ENCODE measurements at regions not wholly inside any gene's neighbourhood (a gene's known extent, or its start where the extent isn't known, plus 50 kb on each side); places are given as distances from the start of the nearest gene placed in this dataset.

DNA sequence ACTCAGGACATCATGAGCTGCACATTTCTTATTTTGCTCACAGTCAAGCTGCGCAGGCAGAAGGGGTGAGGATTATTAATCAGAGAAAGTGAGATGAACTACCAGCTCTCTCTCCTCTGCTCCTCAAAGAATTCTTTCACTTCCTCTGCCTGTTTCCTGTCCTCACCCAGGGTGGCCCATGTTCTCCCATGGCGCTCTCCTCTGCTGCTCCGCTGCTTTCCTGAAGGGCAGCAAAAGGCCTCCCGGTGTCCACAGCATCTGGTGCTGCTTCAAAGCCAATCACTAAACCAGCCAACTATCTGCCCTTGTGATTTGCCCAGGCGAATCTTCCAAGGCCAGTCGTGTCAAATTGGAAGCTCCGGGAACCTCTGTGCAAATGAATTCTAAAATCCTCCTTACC, 324.2 kb downstream of the TPBG start:
- ChIA-PET POLR2A (no interaction called here), CTCF (no interaction called here), RAD21 (ENCODE audit: low non-redundant PET in 1 of 2, low total read pairs in 2 of 2, uncharacterized antibody in 2 of 2, unreplicated experiment in 2 of 2) (no interaction called here)
- Histone ChIP-seq H3K9me3 (ENCODE audit: control insufficient read depth in 1 of 2, insufficient read depth in 1 of 2, low read depth in 1 of 2, low read length in 2 of 2) (no peaks in the 10 kb centered on the region), H3K4me2 (ENCODE audit: low read length) (no peak overlapping the region), H3K27me3 (ENCODE audit: insufficient read depth, low read length) (no peaks in the 10 kb centered on the region), H3K27ac (ENCODE audit: low read depth, low read length) (no peak overlapping the region), H3K4me3 (replicated peaks in 1 of 2; ENCODE audit: low read depth in 1 of 2, low read length in 2 of 2) (no peak overlapping the region), H3K36me3 (ENCODE audit: control insufficient read depth in 1 of 2, insufficient read depth in 2 of 2, low read length in 2 of 2) (no peaks in the 10 kb centered on the region), H4K20me1 (ENCODE audit: insufficient read depth) (no peaks in the 10 kb centered on the region), H3K4me1 (ENCODE audit: control insufficient read depth in 1 of 2, insufficient read depth in 2 of 2, low read length in 2 of 2) (no peaks in the 10 kb centered on the region), H3K9ac (ENCODE audit: low read length) (no peak overlapping the region), H2AFZ (ENCODE audit: low read depth, low read length, poor library complexity, severe bottlenecking) (no peak overlapping the region), H3K9me2 (ENCODE audit: insufficient read depth) (no peaks in the 10 kb centered on the region), H3K79me2 (ENCODE audit: insufficient read depth, low read length) (no peaks in the 10 kb centered on the region)
- DNase-seq (ENCODE audit: low read depth, low spot score): no peak
- no TSS peak for BruUV-seq (replicated peaks)
- no peak for ATAC-seq
- intact Hi-C loops (cut with micrococcal nuclease): no loop called here
- TF ChIP-seq ELF1 (IDR thresholded peaks at IDR 0.05; ENCODE audit: borderline replicate concordance, low read depth) (no peak), JUND (IDR thresholded peaks at IDR 0.05) (no peak), SRF (IDR thresholded peaks at IDR 0.05; ENCODE audit: low read depth) (no peak), EGR1 (IDR thresholded peaks at IDR 0.05; ENCODE audit: low read depth) (no peak), POLR2A (IDR thresholded peaks at IDR 0.05; ENCODE audit: borderline replicate concordance, extremely low read depth, insufficient read depth, insufficient read length) (no peak), CBX3 (IDR thresholded peaks at IDR 0.05; ENCODE audit: low read depth) (no peak), ZNF274 (IDR thresholded peaks at IDR 0.05; ENCODE audit: low read depth, low read length) (no peak), EZH2 (IDR thresholded peaks at IDR 0.05) (no peak), CEBPB (IDR thresholded peaks at IDR 0.05; ENCODE audit: low read depth) (no peak), FOSL1 (IDR thresholded peaks at IDR 0.05; ENCODE audit: low read depth) (no peak), POLR2AphosphoS5 (IDR thresholded peaks at IDR 0.05; ENCODE audit: low read depth, low read length) (no peak), ZFX (IDR thresholded peaks at IDR 0.05) (no peak), SIN3A (IDR thresholded peaks at IDR 0.05; ENCODE audit: low read depth) (no peak), YY1 (IDR thresholded peaks at IDR 0.05; ENCODE audit: extremely low read depth, insufficient replicate concordance, low read depth, low read length) (no peak), TCF7L2 (IDR thresholded peaks at IDR 0.05; ENCODE audit: borderline replicate concordance, extremely low read depth, insufficient read depth, insufficient read length) (no peak), RAD21 (IDR thresholded peaks at IDR 0.05; ENCODE audit: low read depth) (no peak)
- TF ChIP-seq, protein P1, sequence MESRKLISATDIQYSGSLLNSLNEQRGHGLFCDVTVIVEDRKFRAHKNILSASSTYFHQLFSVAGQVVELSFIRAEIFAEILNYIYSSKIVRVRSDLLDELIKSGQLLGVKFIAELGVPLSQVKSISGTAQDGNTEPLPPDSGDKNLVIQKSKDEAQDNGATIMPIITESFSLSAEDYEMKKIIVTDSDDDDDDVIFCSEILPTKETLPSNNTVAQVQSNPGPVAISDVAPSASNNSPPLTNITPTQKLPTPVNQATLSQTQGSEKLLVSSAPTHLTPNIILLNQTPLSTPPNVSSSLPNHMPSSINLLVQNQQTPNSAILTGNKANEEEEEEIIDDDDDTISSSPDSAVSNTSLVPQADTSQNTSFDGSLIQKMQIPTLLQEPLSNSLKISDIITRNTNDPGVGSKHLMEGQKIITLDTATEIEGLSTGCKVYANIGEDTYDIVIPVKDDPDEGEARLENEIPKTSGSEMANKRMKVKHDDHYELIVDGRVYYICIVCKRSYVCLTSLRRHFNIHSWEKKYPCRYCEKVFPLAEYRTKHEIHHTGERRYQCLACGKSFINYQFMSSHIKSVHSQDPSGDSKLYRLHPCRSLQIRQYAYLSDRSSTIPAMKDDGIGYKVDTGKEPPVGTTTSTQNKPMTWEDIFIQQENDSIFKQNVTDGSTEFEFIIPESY (IDR thresholded peaks at IDR 0.05; ENCODE audit: extremely low read depth, insufficient replicate concordance, low read length): no peak
- TF ChIP-seq, protein P2, sequence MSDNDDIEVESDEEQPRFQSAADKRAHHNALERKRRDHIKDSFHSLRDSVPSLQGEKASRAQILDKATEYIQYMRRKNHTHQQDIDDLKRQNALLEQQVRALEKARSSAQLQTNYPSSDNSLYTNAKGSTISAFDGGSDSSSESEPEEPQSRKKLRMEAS (IDR thresholded peaks at IDR 0.05): no peak
